ENCODE measurements at regions not wholly inside any gene's neighbourhood (a gene's known extent, or its start where the extent isn't known, plus 50 kb on each side); places are given as distances from the start of the nearest gene placed in this dataset.

GRCh38 chr4:184899261-184900134 lies 73.7 kb upstream of the ACSL1 start:
- Histone ChIP-seq H4K20me1 (replicated peaks; ENCODE audit: control insufficient read depth, insufficient read depth, low read length) (no peaks in the 10 kb centered on the region), H3K36me3 (ENCODE audit: control insufficient read depth, insufficient read depth, low read length) (no peaks in the 10 kb centered on the region), H3K9me3 (replicated peaks; ENCODE audit: control insufficient read depth, insufficient read depth, low read depth, low read length) (no peaks in the 10 kb centered on the region), H3K9me1 (ENCODE audit: control insufficient read depth, insufficient read depth, low read length) (no peaks in the 10 kb centered on the region), H3K4me2 (ENCODE audit: insufficient read depth, low read length) (no peak overlapping the region), H3K4me3 (no peak overlapping the region), H3K79me2 (ENCODE audit: control insufficient read depth, insufficient read depth, low read length) (no peaks in the 10 kb centered on the region), H2AFZ (ENCODE audit: low read depth, low read length) (no peak overlapping the region), H3K9ac (ENCODE audit: insufficient read depth in 1 of 2, low read depth in 2 of 2, low read length in 2 of 2) (0 out of 4 replicates have a peak overlapping the region, but pooled peaks of 1 of the 2 experiments have one; percentile 8), H3K27me3 (ENCODE audit: control insufficient read depth in 2 of 2, insufficient read depth in 2 of 2, low read length in 2 of 2) (peaks cover 0 to 38% of the 10 kb centered on the region in 2 experiments; a peak in 4 of 5 replicates), H3K27ac (ENCODE audit: extremely low read depth, low read depth, low read length) (no peak overlapping the region), H3K4me1 (replicated peaks in 1 of 2; ENCODE audit: control insufficient read depth in 2 of 2, insufficient read depth in 2 of 2, low read length in 2 of 2) (no peaks in the 10 kb centered on the region; a peak in 1 of 5 replicates)
- intact Hi-C loops (cut with micrococcal nuclease) = loop anchor here (10.0 kb wide), 1 partner anchor 75 kb away; the partner anchor contains the start of gene ACSL1
- ChIA-PET CTCF (ENCODE audit: low intra/inter-chr PET ratio) (no interaction called here), POLR2A (interaction anchor here (1.0 kb wide), 1 partner anchor 197 kb away, joined by 3 read pairs; no protein-coding TSS in a partner anchor)
- DNase-seq (ENCODE audit: extremely low read depth in 1 of 4, low spot score in 3 of 4) (no peak), FAIRE-seq (peak; percentile 6), ATAC-seq (no peak)
- in situ Hi-C loops (cut with MboI) = no loop called here
- BruUV-seq (replicated peaks) = no TSS peak
- whole genome bisulfite sequencing (ENCODE audit: insufficient coverage, low coverage, missing lambda C conversion rate) = 29% methylated on average over 9 of the region's 9 CpGs
- no peak for TF ChIP-seq POLR2B (IDR thresholded peaks at IDR 0.05; ENCODE audit: low read depth, partially characterized antibody)
- no peak for TF ChIP-seq MCM5 (IDR thresholded peaks at IDR 0.05; ENCODE audit: low read depth)
- no peak for TF ChIP-seq POLR3G (IDR thresholded peaks at IDR 0.05; ENCODE audit: extremely low read depth, insufficient read length, insufficient replicate concordance)
- no peak for TF ChIP-seq ATF1 (CRISPR knock-in tag; IDR thresholded peaks at IDR 0.05)
- no peak for TF ChIP-seq ATF1 (tag; IDR thresholded peaks at IDR 0.05)
- no peak for TF ChIP-seq ZNF384 (IDR thresholded peaks at IDR 0.05; ENCODE audit: low read depth, low read length)
- no peak for TF ChIP-seq ZNF23 (CRISPR knock-in tag; IDR thresholded peaks at IDR 0.05)
- no peak for TF ChIP-seq ATF6 (CRISPR knock-in tag; IDR thresholded peaks at IDR 0.05)
- no peak for TF ChIP-seq ZNF699 (CRISPR knock-in tag; IDR thresholded peaks at IDR 0.05; ENCODE audit: insufficient replicate concordance)
- no peak for TF ChIP-seq NELFE (IDR thresholded peaks at IDR 0.05; ENCODE audit: insufficient read depth, insufficient read length)
- TF ChIP-seq THRAP3 (IDR thresholded peaks at IDR 0.05; ENCODE audit: borderline replicate concordance) = no peak
- no peak for TF ChIP-seq SPI1 (IDR thresholded peaks at IDR 0.05; ENCODE audit: borderline replicate concordance, low read depth, low read length)
- no peak for TF ChIP-seq SAFB2 (IDR thresholded peaks at IDR 0.05; ENCODE audit: borderline replicate concordance, low read depth, low read length, severe bottlenecking)
- no peak for TF ChIP-seq GTF2B (IDR thresholded peaks at IDR 0.05; ENCODE audit: extremely low read depth, insufficient read length)
- TF ChIP-seq HMGXB4 (CRISPR knock-in tag; IDR thresholded peaks at IDR 0.05) = no peak
- TF ChIP-seq GATAD2A (IDR thresholded peaks at IDR 0.05) = no peak
- TF ChIP-seq HMG20A (CRISPR knock-in tag; conservative IDR thresholded peaks at IDR 0.05) = no peak
- no peak for TF ChIP-seq ZFX (CRISPR knock-in tag; IDR thresholded peaks at IDR 0.05)

All from K562 (cell line).